ENCODE measurements at regions not wholly inside any gene's neighbourhood (a gene's known extent, or its start where the extent isn't known, plus 50 kb on each side); places are given as distances from the start of the nearest gene placed in this dataset.

- TF ChIP-seq ZNF462 (CRISPR knock-in tag; IDR thresholded peaks at IDR 0.05) (no peak), POLR2AphosphoS5 (IDR thresholded peaks at IDR 0.05; ENCODE audit: low read depth) (no peak), NANOG (IDR thresholded peaks at IDR 0.05; ENCODE audit: borderline replicate concordance) (no peak), ZNF331 (CRISPR knock-in tag; IDR thresholded peaks at IDR 0.05; ENCODE audit: low read depth) (no peak), ZNF114 (CRISPR knock-in tag; IDR thresholded peaks at IDR 0.05) (no peak), EZH2 (IDR thresholded peaks at IDR 0.05; ENCODE audit: low read depth, unreplicated experiment) (no peak), JUNB (IDR thresholded peaks at IDR 0.05; ENCODE audit: unreplicated experiment) (no peak)
These were observed 279.3 kb downstream of the TEX29 start (continued) for GRCh38 chr13:111599791-111600190.

GRCh38 chr13:111602874-111603273, 282.4 kb downstream of the TEX29 start:
- H3K4me1 Mint-ChIP-seq, result peaks cover 15% of the 10 kb centered on the region
- Histone ChIP-seq H3K4me1 (ENCODE audit: insufficient read depth) (peaks cover 3% of the 10 kb centered on the region), H3K9me2 (ENCODE audit: insufficient read depth) (no peaks in the 10 kb centered on the region; the same call in 1 of the 2 replicates), H3K4me3 (no peak overlapping the region), H3K4me2 (no peak overlapping the region), H3K27me3 (ENCODE audit: insufficient read depth) (no peaks in the 10 kb centered on the region), H4K20me1 (replicated peaks; ENCODE audit: insufficient read depth) (no peaks in the 10 kb centered on the region), H3K36me3 (ENCODE audit: insufficient read depth) (no peaks in the 10 kb centered on the region), H3F3A (replicated peaks; ENCODE audit: low read depth) (no peaks in the 10 kb centered on the region), H3K79me2 (replicated peaks; ENCODE audit: insufficient read depth) (no peaks in the 10 kb centered on the region), H2AFZ (no peak overlapping the region), H3K27ac (ENCODE audit: low read depth) (no peak overlapping the region)
- DNase-seq (ENCODE audit: low spot score) (no peak), ATAC-seq (no peak)
- H3K4me3 Mint-ChIP-seq, result no peak overlapping the region
- H3K9me3 Mint-ChIP-seq, result peaks cover 3% of the 10 kb centered on the region; the same call in 1 of the 3 replicates
- no peak for TF ChIP-seq EZH2phosphoT487 (IDR thresholded peaks at IDR 0.05; ENCODE audit: unreplicated experiment)
- no peak for TF ChIP-seq ETS1 (IDR thresholded peaks at IDR 0.05)
- TF ChIP-seq ZNF114 (CRISPR knock-in tag; IDR thresholded peaks at IDR 0.05), result no peak
- no peak for TF ChIP-seq REST (IDR thresholded peaks at IDR 0.05; ENCODE audit: unreplicated experiment)
- TF ChIP-seq EZH2 (IDR thresholded peaks at IDR 0.05; ENCODE audit: low read depth, unreplicated experiment), result no peak
- no peaks in the 10 kb centered on the region for H3K36me3 Mint-ChIP-seq (ENCODE audit: low read depth)
- peaks cover 3% of the 10 kb centered on the region for H3K27me3 Mint-ChIP-seq (ENCODE audit: insufficient read depth, low read depth, poor library complexity)
- no peak overlapping the region for H3K27ac Mint-ChIP-seq

Measured in GM23338 (cell line).